HG02970 (cell line): ENCODE measurements at regions not wholly inside any gene's neighbourhood (a gene's known extent, or its start where the extent isn't known, plus 50 kb on each side); places are given as distances from the start of the nearest gene placed in this dataset.

Experiments used
- ATAC-seq: cut with Tn5 transposase; IDR thresholded peaks from one replicate; pipeline ENCODE4 v1.9.1; 2021; ENCODE audit warnings: mild to moderate bottlenecking, moderate library complexity, moderate number of reproducible peaks; ENCODE audit not compliant: unreplicated experiment, low FRiP score

- ATAC-seq = no peak
These were observed 203.8 kb upstream of the CD96 start for GRCh38 chr3:111338059-111338698.

- ATAC-seq = no peak
These were observed 203.0 kb upstream of the CD96 start for GRCh38 chr3:111339017-111339416.

GRCh38 chr3:111351334-111351733 is 190.7 kb upstream of the CD96 start:
- no peak for ATAC-seq

- no peak for ATAC-seq
These were observed 189.4 kb upstream of the CD96 start for GRCh38 chr3:111352585-111352984.

GRCh38 chr3:111359261-111360030 is 182.6 kb upstream of the CD96 start:
- ATAC-seq = no peak

- no peak for ATAC-seq
These were observed 179.5 kb upstream of the CD96 start for GRCh38 chr3:111362381-111363009.

GRCh38 chr3:111366515-111366914 is 175.5 kb upstream of the CD96 start:
- ATAC-seq = no peak

- no peak for ATAC-seq
These were observed 173.9 kb upstream of the CD96 start for GRCh38 chr3:111368056-111368455.

GRCh38 chr3:111369958-111370357 is 172.0 kb upstream of the CD96 start:
- ATAC-seq = no peak

GRCh38 chr3:111373239-111373638 is 168.8 kb upstream of the CD96 start:
- no peak for ATAC-seq

GRCh38 chr3:111373861-111374260 is 168.1 kb upstream of the CD96 start:
- no peak for ATAC-seq

- ATAC-seq = no peak
These were observed 156.0 kb upstream of the CD96 start for GRCh38 chr3:111385971-111386495.

GRCh38 chr3:111392894-111393398 is 149.1 kb upstream of the CD96 start:
- no peak for ATAC-seq

- no peak for ATAC-seq
These were observed 129.3 kb upstream of the CD96 start for GRCh38 chr3:111412656-111413055.

GRCh38 chr3:111414531-111414930 is 127.5 kb upstream of the CD96 start:
- ATAC-seq = no peak

GRCh38 chr3:111415018-111415417 is 127.0 kb upstream of the CD96 start:
- ATAC-seq = no peak

GRCh38 chr3:111418391-111418790 is 123.6 kb upstream of the CD96 start:
- no peak for ATAC-seq

- ATAC-seq = no peak
These were observed 113.7 kb upstream of the CD96 start for GRCh38 chr3:111428301-111428700.

GRCh38 chr3:111434941-111435622 is 106.9 kb upstream of the CD96 start:
- ATAC-seq = no peak

- no peak for ATAC-seq
These were observed 103.7 kb upstream of the CD96 start for GRCh38 chr3:111438283-111438682.

GRCh38 chr3:111454551-111454950 is 87.4 kb upstream of the CD96 start:
- ATAC-seq = no peak
